Stimulated activated CD8-positive, alpha-beta memory T cell treated with anti-CD3 and anti-CD28 coated beads, Interleukin-4, amount 100 ng/mL, for 48 hours (primary cell): ENCODE measurements at regions not wholly inside any gene's neighbourhood (a gene's known extent, or its start where the extent isn't known, plus 50 kb on each side); places are given as distances from the start of the nearest gene placed in this dataset.

Experiments used
- DNase-seq: peaks from one replicate; pipeline ENCODE4 v3.0.0-alpha.2; 2020

DNA sequence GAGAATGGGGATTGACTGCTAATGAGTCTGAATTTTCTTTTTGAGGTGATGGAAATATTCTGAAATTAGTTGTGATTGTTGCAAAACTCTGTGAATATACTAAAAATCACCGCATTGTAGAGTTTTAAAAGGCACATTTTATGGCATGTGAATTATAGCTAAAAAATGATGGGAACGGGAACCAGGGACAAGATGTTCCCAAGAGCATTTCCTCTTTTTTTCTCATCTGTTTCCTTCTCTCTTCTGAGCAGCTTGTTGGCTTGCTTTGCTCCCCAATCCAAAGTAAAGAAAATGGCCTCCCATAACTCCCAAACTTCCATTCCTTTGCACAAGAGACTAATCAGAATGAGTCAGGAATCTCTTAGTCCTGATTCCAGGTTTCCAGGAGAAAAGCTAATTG lies 459.2 kb downstream of the TSHZ3 start:
- DNase-seq = no peak

DNA sequence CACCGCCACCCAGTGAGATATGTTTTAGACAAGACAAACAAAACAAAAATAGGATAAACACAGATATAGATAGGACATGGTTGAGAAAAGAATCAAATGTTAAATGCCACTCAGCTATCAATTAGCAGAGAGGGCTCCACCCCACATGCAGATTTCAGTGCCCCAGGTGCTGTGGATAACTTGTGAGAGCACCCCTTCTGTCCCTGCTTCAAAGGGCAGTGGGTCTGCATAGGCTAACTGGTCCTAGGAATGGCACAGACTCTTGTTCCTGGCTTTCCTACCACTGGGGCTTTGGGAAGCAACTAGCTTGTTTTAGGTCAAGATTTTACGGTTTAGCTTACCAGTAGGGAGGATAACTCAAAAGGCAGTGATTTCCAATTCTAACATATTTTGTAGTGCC lies 460.3 kb downstream of the TSHZ3 start:
- no peak for DNase-seq

DNA sequence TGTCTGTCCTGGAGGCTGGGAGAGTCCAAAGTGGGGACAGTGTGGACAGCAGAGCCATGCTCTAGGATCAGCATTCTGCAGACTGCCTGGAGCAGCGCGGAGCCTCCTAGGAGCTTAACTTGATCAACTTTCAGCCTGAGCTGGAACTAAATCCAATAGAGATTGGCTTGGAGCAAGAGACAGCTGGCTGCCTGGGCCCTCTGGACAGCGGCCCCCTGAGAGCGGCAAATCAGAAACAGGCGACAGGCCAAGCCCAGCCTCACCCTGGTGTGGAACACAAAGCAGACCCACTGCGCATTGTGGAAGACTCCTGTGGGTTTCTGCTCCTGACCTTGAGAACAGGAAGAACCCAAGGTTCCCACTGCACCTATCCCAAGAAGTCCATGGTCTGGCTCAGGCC lies 462.2 kb downstream of the TSHZ3 start:
- DNase-seq = no peak

DNA sequence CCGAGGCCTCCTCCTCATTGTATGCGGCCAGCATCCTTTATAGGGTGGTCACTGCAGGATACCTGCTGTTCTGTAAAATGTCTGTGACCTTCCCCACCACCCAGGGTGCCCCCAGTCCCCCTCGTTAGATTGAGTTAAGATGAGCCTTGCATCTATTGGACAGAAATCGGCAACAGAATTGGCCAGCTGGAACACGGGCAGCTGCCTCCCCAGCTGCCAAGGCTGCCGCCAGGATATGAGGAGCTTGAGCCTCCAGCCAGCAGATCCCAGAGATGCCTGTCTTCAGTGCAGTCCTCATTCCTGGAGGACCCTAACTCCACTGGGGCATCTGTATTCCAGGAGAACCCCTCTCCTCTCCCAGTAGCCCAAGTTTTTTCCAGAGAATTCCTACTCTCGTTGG lies 463.0 kb downstream of the TSHZ3 start:
- DNase-seq = no peak

DNA sequence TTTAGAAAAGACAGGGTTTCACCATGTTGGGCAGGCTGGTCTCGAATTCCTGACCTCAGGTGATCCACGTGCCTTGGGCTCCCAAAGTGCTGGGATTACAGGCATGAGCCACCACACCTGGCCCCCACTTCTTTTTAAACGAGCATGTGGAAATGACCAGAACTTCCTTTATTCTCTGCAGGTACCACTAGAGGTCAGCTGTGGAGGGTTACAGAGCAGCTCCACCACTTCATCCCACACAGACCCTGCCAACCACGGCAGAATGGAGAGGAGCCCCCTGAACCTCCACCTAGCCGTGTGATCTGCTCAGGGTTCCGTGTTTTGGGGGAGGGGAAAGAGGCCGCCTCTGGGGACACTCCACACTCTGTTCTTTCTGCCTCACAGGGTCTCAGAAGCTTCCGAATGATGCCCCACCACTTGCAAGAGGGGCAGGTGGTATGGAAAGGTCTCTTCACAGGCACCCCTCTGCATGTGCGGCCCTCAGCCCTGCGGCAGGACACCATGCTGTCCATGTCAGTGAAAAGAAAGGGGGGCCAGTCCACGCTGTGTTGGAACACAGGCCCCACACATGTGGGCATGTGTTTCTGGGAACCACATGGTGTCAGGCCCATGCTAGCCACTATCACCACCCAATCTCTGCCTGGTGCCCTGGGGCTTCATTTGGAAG lies 465.0 kb downstream of the TSHZ3 start:
- no peak for DNase-seq

DNA sequence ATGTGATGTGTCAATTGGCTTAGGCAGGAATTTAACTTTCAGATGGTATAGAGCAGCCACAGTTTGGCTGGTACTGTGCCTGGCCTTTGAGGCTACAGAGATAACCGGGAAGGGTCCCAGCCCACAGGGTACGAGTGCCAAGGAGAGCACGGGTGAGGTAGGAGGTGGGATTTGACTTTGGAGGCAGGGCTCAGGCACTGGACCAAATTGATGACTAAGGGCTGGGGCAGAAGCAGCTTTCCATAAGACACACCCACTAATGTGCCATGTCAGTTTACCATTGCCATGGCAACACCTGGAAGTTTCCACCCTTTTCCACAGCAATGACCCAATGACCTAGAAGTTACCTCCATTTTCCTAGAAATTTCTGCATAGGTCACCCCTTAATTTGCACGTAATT lies 466.2 kb downstream of the TSHZ3 start:
- no peak for DNase-seq

DNA sequence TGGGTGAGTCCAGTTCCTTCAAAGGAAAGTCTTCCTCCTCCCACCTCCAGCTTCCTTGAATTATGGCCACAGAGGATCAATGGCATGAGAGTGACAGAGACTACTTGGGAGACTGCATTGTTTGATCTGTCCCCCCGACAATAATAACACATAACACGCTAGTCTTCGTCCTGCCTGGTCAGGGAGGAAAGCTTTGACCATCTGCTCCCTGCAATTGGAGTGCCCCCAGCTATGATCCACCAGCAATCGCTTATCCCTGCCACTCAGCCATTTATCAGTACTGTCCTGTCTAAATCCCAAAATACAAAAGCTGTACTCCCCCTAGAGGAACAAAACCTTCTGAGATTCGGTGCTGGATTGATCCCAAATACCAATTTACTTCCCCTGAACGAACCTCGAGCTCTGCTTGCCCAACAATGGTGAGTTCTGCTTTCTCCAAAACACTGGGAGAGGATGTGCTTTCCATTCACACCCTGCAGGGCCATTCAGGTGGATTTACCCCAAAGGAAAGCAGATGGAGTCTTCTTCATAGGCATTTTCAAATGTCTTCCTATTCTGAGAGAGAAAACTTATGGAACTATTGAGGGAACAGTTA lies 466.7 kb downstream of the TSHZ3 start:
- no peak for DNase-seq

DNA sequence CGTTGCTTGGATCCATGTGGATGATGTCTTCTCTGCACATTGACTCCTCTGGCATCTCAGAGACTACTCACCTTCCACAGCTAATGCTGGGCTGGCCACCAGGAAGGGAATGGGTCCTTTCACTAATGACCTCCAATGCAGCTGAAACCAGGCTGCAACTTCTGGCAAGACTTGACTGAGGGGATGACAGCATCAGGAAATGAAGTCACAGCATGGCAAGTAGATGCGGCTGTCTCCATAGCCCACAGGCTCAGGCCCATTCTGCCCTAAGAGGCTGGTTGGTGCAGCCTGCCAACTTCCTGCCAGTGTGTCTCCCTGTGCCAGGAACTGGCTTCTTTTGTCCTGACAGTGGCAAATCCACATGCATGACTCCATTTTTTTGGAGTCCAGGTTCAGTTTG lies 467.3 kb downstream of the TSHZ3 start:
- no peak for DNase-seq

DNA sequence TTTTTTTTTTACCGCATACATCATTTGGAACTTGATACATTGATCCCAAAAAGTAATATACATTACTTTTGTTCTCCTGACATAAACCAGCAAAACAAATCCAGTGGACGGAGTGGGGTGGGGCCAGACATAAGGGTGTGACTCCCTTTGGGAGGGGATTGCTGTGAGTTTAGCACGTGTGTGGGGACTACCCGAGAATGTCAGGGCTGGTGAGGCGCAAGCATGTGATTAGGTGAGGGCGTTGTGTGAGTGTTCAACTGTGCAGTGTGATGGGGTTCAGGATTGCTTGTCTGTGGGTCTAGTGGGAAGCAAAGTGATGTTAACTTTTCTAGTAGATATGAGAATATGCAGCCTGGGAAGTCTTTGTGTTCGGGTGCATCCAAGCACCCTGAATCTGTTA lies 468.0 kb downstream of the TSHZ3 start:
- no peak for DNase-seq

DNA sequence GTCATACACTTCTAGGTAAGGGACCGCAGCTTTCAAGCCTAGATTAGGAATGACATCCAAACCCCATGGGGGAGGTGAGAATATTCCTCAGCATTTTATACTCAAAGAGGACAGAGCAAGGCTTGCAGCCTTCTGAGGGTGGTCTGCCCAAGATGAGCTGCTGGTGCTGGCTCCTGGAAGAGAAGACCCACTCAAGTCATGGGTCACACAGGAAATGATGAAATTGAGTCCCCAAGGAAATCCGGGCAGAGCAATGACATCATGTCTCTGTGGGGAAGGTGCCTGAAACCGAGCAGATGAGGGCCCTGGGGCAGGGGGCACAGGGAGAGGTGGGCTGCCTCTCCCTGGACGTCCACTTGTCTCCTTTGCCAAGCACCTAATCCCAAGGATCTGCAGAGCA lies 468.7 kb downstream of the TSHZ3 start:
- no peak for DNase-seq

DNA sequence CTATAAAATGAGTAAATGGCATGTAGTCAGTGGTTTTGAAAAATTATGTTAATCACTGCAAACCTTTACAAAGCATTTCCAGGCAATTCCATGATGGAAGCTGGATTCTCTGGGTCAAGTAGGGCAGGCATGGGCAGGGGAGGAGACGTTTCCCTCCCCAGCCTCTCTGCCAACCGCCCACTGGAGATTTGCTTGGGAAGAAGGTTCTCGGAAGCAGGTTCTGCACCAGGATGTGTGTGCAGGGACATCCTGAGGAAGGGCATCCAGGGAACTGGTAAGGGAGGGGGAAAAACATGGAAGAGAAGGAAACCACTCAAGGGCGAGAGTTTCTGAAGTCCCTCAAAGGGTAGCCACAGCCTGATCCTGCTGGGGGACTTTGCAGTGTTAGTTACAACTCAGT lies 469.1 kb downstream of the TSHZ3 start:
- DNase-seq = no peak

DNA sequence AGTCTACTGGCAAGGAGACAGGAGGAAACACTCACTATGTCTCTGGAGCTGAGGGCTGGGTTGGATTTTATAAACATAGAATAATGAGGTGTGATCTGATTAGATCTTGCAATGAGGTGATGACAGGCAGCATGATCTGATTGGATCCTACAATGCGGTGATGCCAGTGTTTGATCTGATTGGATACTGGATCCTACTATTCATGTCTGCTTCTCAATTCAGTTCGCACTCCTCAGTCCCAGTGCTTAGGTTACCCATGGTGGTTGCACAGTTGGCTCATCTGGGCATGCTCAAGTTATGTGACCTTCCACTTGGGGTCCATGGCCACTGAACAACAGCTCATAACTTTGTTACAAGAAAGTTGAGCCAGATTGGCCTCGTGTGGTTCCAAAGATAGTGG lies 469.5 kb downstream of the TSHZ3 start:
- DNase-seq = no peak

DNA sequence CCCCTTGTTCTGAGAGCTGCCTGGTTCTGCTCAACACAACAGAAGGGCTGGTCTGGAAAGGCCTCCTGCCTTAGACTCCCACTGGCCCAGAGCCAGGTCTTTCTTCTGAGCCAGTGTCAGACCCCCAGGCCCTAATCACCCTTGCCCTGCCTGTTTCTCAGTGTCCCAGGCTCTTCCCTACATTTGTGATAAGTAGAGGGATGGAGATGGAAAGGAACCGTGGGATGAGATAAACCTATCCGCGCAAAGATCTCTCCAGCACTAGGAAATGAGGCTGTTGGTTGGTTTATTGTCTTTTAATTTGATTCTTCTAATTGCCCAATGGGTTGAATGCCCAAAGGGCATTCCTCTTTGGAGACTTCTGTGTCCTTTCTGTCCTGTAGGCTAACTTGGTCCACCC lies 470.0 kb downstream of the TSHZ3 start:
- no peak for DNase-seq

DNA sequence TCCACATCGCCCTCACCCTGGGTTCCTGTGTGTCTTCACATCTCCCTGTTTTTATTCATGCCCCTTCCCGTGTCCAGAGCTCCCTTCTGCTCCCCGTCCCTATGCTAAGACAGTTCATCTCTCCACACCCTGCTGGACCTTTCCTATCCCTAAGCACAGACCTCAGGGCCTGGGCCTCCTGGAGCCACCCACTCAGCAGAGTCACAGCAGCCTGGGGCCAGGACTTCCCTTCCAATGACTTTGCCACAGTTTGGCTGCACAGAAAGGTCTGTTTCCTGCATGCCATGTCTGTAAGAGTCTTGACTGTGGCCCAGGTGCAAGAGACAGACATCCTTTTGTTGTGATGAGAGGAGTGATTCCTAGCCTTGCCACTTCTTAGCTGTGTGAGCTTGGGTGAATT lies 470.7 kb downstream of the TSHZ3 start:
- DNase-seq = no peak

DNA sequence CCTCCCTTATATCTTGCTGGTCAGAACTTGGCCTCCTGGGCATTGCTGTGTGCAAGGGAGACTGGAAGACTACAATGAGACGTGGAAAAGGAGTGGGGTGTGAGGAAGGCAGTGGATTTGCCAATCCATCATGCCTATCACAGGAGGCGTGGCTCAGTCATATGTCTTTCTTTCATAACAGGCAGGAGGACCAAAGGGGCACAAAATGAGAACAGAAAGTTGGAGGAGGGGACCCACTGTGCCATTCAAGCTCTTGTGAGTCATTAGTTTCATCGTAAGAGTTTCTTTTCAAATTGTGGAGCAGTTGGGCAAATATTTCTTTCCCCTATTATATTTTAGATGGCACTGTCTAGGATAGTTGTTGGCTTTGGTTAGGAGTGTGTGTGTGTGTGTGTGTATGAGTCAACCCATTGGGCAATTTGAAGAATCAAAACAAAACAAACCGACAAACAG lies 471.5 kb downstream of the TSHZ3 start:
- DNase-seq = no peak

DNA sequence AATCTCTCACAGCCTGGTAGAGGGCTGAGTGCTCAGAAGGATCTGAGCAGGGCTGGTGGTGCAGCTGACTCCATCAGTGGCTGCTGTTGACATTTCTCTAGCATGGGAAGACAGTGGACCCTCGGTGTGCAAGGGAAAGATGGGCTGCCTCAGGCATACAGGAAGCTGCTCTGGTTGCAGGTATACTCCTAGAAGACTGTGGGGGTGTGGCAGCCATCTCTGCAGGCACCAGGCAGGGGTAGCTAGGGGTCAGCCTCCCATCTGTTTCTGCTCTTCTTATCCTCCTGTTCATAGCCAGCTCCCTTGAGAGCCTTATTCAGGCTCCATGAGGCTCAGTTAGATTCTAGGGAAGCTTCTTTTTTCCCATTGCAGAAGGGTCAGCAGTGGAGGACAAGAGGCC lies 475.5 kb downstream of the TSHZ3 start:
- DNase-seq = no peak

DNA sequence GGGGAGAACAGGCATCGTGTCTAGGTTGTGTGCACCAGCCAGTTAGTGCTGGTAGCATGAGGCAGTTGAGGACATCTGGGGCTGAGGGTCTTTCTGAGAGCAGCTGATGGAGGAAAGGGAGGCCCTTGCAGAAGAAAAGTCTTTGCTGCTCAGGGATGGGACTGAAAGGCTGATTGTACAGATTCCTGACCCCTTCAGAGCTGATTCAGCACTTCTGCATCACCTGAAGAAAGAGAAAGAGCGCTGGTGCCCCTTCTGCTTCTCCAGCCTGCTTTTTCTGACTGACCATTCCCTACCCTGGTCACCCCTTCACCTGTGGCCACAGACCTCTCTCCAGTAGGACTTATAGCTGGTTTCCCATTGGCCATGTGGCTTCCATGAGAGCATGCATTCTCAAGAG lies 476.2 kb downstream of the TSHZ3 start:
- no peak for DNase-seq

DNA sequence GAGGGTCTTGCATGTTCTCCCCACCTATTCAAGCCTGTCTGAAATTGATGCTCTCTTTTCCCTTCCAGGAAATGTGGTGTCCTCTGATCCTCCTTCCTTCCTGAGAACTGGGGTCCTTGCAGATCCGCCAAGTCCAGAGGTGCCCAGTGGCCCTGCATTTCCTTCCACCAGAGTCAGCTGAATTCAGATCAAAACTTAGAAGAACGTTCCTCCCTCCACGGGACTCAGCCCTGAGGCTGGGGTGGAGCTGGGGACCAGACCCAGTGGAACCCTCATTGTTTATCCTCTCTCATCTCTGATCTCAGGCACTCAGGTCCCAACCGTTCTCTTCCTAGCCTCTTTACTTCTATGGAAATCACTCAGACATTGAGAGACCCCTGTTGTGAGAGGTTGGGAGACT lies 477.3 kb downstream of the TSHZ3 start:
- DNase-seq = no peak

DNA sequence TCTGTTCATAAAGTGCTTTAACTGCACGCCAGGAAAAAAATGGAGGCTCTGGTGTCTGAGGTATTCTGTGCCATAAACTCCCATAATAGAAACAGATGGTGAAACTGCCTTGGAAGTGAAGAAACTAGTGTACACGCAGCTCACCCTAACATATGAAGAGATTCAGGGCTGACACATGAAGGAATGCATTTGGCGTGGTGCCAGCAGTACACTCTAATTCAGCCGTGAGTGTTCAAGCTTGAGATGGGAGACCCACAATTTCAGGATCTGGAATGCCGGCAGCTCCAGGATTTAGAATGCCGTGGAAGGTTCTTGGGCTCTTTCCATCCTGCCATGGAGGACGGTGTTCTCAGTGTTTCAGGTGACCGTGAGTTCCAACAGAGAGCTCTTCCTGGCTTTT lies 478.4 kb downstream of the TSHZ3 start:
- no peak for DNase-seq

DNA sequence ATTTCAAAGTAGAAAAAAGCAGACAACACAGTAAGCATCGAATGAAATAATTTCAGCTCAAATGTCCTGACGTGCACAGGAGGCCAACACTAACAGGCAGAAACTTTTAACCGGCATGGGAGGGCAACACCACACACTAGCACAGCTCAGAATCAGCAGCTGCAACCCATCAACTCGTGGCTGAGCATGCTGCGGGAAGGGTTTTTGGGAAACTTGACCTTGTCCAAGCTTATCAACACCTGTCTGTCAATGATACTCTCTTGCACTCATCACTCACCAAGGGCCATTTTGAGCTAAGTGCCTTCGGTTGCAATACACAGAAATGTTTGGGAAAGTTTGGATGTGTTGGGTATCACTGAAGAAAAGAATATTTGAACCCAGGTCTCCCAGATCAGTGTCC lies 483.7 kb downstream of the TSHZ3 start:
- DNase-seq = no peak

DNA sequence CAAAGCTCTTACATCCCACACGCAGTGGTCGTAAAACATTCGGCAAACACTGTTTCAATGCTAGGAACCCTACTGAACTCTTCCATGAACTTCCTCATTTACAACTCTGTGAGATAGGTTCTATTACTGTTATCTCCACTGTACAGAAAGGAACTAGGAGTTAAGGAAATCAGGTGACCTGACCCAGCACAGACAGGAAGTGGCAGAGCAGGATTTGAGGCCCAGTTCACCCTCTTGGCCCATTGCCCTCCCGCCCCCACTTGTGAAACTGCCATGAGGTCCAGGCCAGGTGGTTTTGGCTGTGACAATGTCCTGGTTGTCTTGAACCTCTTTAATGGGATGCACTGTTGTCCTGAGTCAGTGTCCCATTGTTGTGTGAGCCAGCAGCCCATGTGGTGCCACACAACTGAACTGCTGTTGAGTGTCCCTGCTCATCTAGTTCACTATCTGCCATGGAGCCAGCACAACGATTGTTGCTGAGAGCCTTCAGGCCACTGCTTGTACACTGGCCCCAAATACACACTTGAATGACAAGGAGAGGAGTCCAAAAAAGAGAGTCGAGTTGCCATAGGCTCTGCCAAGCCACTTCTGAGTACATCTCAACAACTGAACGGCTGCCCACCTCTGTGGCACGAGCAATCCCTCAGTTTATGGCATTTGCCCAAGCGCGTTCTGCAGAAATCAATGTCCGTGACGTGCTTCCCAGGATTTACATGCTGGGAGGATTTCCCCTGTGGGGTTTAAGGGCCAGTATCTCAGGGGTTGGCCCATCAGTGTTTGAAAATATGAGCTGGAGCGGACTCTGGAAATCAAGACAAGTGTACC lies 484.6 kb downstream of the TSHZ3 start:
- DNase-seq = no peak

DNA sequence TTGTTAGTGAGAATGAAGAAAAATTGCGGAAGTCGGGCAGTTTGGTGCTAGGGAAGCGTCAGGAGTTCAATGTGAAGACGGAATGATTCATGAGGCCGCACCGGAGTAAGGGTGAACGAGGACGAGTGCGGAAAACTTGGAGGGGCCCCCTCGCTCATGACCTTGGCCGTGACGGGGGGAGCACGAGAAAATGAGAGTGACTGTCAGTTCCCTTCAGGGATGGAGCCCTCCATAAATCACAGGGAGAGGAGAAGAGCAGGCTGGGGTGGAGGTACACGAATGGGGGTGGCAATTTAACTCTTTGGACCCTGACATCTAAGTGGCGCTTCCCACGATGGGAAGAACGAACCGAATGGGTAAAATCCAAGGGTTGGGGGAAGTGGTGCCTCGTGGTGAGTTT lies 486.4 kb downstream of the TSHZ3 start:
- no peak for DNase-seq

DNA sequence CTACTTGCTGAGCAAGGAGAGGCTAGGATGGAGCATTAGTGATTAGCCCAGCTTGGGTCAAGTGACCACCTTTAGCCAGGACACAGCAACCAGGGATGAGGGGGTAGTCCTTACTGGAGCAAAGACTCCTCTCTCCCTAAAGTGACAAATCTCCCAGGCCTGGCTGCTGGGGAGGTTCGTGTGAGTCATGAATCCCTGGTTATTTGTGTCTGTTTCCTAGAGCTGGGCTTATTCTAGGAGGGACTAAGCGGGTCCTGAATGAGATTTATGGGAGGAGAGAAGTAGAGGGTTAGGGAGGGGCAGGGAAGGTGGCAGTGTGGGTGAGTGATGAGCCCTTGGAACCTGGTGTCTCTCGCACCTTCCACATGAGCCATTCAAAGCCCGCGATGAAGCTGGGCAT lies 487.3 kb downstream of the TSHZ3 start:
- DNase-seq = no peak

DNA sequence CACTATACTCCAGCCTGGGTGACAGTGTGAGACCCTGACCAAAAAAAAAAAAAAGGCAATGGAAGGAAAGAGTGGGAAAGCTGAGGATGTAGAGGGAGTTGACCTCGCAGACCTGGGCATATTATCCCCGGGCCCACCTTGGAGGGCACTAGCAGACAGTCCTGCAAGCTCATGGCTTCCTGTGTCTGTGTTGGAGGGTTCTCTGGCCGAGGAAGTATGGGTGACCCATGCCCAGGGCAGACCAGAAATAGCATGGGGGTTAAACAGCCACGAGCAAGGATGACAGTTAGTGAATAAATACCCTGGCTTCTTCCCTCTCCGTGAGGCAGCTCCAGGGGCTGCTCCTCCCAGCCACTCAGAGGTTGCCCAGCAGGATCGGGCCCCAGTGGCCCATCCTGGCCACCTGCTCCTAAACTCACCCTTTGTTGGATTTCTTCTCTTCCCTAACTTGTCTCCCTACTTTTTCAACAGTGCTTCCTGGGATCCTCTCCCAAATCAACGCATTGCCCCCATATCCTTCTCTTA lies 485.8 kb downstream of the ZNF536 start:
- DNase-seq = no peak
